ENCODE measurements at regions not wholly inside any gene's neighbourhood (a gene's known extent, or its start where the extent isn't known, plus 50 kb on each side); places are given as distances from the start of the nearest gene placed in this dataset.

GRCh38 chr11:92727769-92728168, 241.7 kb upstream of the MTNR1B start:
- Histone ChIP-seq H3K27me3 (ENCODE audit: control insufficient read depth, insufficient read depth, low read length) (no peaks in the 10 kb centered on the region), H3K27ac (ENCODE audit: insufficient read depth, low read length) (no peak overlapping the region), H3K9ac (ENCODE audit: insufficient read depth, low read length) (no peak overlapping the region), H3K4me3 (replicated peaks in 1 of 4; ENCODE audit: control extremely low read depth in 1 of 4, insufficient read depth in 1 of 4, low read depth in 3 of 4, low read length in 4 of 4) (no peak overlapping the region), H3K9me3 (ENCODE audit: control insufficient read depth, insufficient read depth, low read depth, low read length) (no peaks in the 10 kb centered on the region), H3K79me2 (ENCODE audit: control insufficient read depth, insufficient read depth, low read length) (no peaks in the 10 kb centered on the region), H3K4me2 (ENCODE audit: extremely low read depth, insufficient read depth, low read length) (no peak overlapping the region), H4K20me1 (ENCODE audit: control insufficient read depth, extremely low read depth, insufficient read depth, low read length) (no peaks in the 10 kb centered on the region), H3K4me1 (ENCODE audit: control insufficient read depth, extremely low read depth, insufficient read depth, low read length) (no peaks in the 10 kb centered on the region), H2AFZ (ENCODE audit: low read length) (no peak overlapping the region), H3K36me3 (ENCODE audit: control insufficient read depth, insufficient read depth, low read length) (no peaks in the 10 kb centered on the region)
- DNase-seq (ENCODE audit: low read depth in 2 of 2) = no peak
- TF ChIP-seq EZH2 (IDR thresholded peaks at IDR 0.05; ENCODE audit: low read length, missing control alignments) (no peak), CTCF (conservative IDR thresholded peaks at IDR 0.05 in 1 of 2, IDR thresholded peaks at IDR 0.05 in 1 of 2; ENCODE audit: low read depth in 1 of 2, low read length in 2 of 2) (no peak)

DNA sequence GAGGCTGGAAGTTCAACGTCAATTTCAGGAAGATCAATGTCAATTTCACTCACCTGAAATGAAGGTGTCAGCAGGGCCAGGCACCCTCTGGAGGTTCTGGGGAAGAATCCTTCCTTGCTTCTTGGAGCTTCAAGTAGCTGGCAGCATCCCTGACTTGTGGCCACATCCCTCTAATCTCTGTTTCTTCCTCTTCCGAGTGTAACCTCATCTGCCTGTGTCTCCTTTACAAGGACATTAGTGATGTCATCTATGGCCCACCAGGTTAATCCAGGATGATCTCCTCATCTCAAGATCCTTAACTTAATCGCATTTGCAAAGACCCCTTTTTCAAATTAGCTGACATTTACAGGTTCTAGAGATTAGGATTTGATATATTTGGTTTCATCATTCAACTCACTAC, 240.8 kb upstream of the MTNR1B start:
- no peaks in the 10 kb centered on the region for H4K20me1 ChIP-seq (ENCODE audit: control insufficient read depth, extremely low read depth, insufficient read depth, low read length)
- H3K27ac ChIP-seq (ENCODE audit: insufficient read depth, low read length) = no peak overlapping the region
- no peaks in the 10 kb centered on the region for H3K79me2 ChIP-seq (ENCODE audit: control insufficient read depth, insufficient read depth, low read length)
- no peak overlapping the region for H3K4me3 ChIP-seq (replicated peaks in 1 of 4; ENCODE audit: control extremely low read depth in 1 of 4, insufficient read depth in 1 of 4, low read depth in 3 of 4, low read length in 4 of 4)
- no peaks in the 10 kb centered on the region for H3K36me3 ChIP-seq (ENCODE audit: control insufficient read depth, insufficient read depth, low read length)
- no peak overlapping the region for H3K4me2 ChIP-seq (ENCODE audit: extremely low read depth, insufficient read depth, low read length)
- no peak overlapping the region for H2AFZ ChIP-seq (ENCODE audit: low read length)
- TF ChIP-seq EZH2 (IDR thresholded peaks at IDR 0.05; ENCODE audit: low read length, missing control alignments) (no peak), CTCF (conservative IDR thresholded peaks at IDR 0.05 in 1 of 2, IDR thresholded peaks at IDR 0.05 in 1 of 2; ENCODE audit: low read depth in 1 of 2, low read length in 2 of 2) (no peak)
- no peak for DNase-seq (ENCODE audit: low read depth in 2 of 2)
- no peaks in the 10 kb centered on the region for H3K9me3 ChIP-seq (ENCODE audit: control insufficient read depth, insufficient read depth, low read depth, low read length)
- H3K9ac ChIP-seq (ENCODE audit: insufficient read depth, low read length) = no peak overlapping the region
- H3K27me3 ChIP-seq (ENCODE audit: control insufficient read depth, insufficient read depth, low read length) = no peaks in the 10 kb centered on the region
- no peaks in the 10 kb centered on the region for H3K4me1 ChIP-seq (ENCODE audit: control insufficient read depth, extremely low read depth, insufficient read depth, low read length)

DNA sequence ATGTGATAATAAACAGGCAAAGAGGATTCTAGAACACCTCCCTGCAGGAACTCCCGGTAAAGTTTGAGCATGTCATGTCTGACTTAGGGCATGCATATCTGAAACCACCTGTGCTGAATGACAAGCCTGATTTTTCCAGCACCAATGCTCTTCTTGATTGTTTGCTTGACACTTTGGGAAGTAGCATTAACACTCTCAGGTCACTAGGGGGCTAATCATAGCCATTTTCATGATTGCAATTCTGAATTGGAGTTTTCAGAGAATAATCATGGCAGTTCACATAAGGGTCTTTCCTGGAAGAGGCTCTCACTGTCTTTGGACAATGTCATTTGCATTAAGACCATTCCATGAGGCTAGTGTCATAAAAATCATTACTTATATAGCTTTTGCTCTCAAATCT, 234.4 kb upstream of the MTNR1B start:
- Histone ChIP-seq H3K36me3 (ENCODE audit: control insufficient read depth, insufficient read depth, low read length) (no peaks in the 10 kb centered on the region), H3K4me3 (replicated peaks in 1 of 4; ENCODE audit: control extremely low read depth in 1 of 4, insufficient read depth in 1 of 4, low read depth in 3 of 4, low read length in 4 of 4) (no peak overlapping the region), H2AFZ (ENCODE audit: low read length) (no peak overlapping the region), H3K4me2 (ENCODE audit: extremely low read depth, insufficient read depth, low read length) (no peak overlapping the region), H3K79me2 (ENCODE audit: control insufficient read depth, insufficient read depth, low read length) (no peaks in the 10 kb centered on the region), H3K9me3 (ENCODE audit: control insufficient read depth, insufficient read depth, low read depth, low read length) (no peaks in the 10 kb centered on the region), H3K27ac (ENCODE audit: insufficient read depth, low read length) (no peak overlapping the region), H3K9ac (ENCODE audit: insufficient read depth, low read length) (no peak overlapping the region), H4K20me1 (ENCODE audit: control insufficient read depth, extremely low read depth, insufficient read depth, low read length) (no peaks in the 10 kb centered on the region), H3K4me1 (ENCODE audit: control insufficient read depth, extremely low read depth, insufficient read depth, low read length) (no peaks in the 10 kb centered on the region), H3K27me3 (ENCODE audit: control insufficient read depth, insufficient read depth, low read length) (no peaks in the 10 kb centered on the region)
- TF ChIP-seq CTCF (conservative IDR thresholded peaks at IDR 0.05 in 1 of 2, IDR thresholded peaks at IDR 0.05 in 1 of 2; ENCODE audit: low read depth in 1 of 2, low read length in 2 of 2) (peak; percentile 27 to 34), EZH2 (IDR thresholded peaks at IDR 0.05; ENCODE audit: low read length, missing control alignments) (no peak)
- DNase-seq (ENCODE audit: low read depth in 2 of 2) = no peak
